ENCODE measurements at regions not wholly inside any gene's neighbourhood (a gene's known extent, or its start where the extent isn't known, plus 50 kb on each side); places are given as distances from the start of the nearest gene placed in this dataset.

DNA sequence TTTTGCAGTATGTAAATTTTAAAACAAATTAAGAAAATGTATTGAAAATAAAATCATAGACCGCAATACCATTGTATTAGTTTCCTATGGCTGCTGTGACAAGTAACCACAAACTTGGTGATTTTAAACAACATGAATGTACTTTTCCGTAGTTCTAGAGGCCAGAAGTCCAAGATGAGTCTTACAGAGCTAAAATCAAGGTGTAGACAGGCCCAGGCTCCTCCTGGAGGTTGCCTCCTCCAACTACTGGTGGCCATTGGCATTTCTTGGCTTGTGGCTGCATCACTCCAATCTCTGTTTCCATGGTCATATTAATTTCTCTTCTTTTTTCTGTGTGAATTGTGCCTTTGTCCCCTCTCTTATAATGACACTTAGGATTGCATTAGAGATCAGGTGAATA, 59.2 kb upstream of the ETAA1 start:
- H3K4me3 ChIP-seq, result no peak overlapping the region
- DNase-seq (ENCODE audit: low read depth in 1 of 2, low spot score in 1 of 2), result no peak
- H3K36me3 ChIP-seq, result no peaks in the 10 kb centered on the region
- H3K9me3 ChIP-seq (ENCODE audit: low read depth), result no peaks in the 10 kb centered on the region
- H3K4me1 ChIP-seq (ENCODE audit: low read depth), result peaks cover 15% of the 10 kb centered on the region
- H3K27ac ChIP-seq, result no peak overlapping the region
- TF ChIP-seq CTCF (IDR thresholded peaks at IDR 0.05; ENCODE audit: low read depth, low read length), result no peak
- peaks cover 33% of the 10 kb centered on the region for H3K27me3 ChIP-seq

DNA sequence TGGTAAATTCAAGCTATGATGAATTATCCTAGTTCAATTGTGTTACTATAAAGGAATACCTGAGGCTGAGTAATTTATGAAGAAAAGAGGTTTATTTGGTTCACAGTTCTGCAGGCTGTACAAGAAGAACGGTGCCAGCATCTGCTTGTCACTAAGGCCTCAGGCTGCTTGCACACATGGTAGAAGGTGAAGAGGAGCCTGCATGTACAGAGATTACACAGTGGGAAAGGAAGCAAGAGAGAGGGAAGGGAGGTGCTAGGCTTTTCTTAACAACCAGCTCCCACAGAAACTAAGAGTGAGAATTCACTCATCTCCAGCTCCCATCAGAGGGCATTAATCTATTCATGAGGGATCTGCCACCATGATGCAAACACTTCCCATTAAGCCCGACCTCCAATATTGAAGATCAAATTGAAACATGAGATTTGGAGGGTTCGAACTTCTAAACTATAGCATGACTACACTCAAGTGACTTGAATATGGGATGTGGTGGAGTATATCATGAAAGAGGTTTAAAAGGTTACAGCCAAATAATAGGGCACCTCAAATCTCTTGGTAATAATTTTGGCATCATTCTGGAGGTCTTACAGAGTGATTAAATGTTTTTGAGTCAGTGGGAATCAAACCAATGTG, 58.4 kb upstream of the ETAA1 start:
- Histone ChIP-seq H3K27ac (no peak overlapping the region), H3K4me3 (no peak overlapping the region), H3K9me3 (ENCODE audit: low read depth) (no peaks in the 10 kb centered on the region), H3K27me3 (peaks cover 31% of the 10 kb centered on the region), H3K36me3 (no peaks in the 10 kb centered on the region), H3K4me1 (ENCODE audit: low read depth) (peaks cover 15% of the 10 kb centered on the region)
- DNase-seq (ENCODE audit: low read depth in 1 of 2, low spot score in 1 of 2), result no peak
- TF ChIP-seq CTCF (IDR thresholded peaks at IDR 0.05; ENCODE audit: low read depth, low read length), result no peak

DNA sequence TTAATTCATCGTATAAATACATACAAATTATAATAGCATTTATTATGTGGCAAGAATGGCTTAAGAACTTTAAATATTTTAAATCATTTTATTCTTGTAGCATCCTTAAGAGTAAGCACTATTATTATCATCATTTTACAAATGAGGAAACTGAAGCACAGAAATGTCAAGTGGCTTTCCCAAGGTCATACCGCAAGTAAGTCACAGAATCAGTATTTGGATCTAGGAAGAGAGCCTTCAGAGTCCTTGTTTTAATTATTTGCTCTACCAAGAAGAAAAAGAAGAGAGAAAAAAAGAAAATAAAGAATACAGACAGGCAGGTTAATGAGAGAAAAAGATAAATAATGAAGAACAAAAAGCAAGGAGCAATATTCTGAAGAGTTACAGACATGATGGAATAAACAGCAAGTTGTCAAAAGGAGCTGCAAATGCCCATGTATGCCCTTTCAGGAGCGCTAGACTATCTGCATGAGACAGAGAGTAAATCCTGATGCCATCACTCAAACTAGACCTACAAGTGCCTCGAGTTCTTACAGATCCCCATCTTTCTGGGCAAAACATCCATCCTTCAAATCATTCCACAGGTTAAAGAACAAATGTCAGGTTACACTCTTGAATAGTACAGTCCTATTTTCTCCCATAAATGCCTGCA, 57.8 kb upstream of the ETAA1 start:
- no peaks in the 10 kb centered on the region for H3K36me3 ChIP-seq
- TF ChIP-seq CTCF (IDR thresholded peaks at IDR 0.05; ENCODE audit: low read depth, low read length), result no peak
- H3K9me3 ChIP-seq (ENCODE audit: low read depth), result no peaks in the 10 kb centered on the region
- no peak overlapping the region for H3K4me3 ChIP-seq
- DNase-seq (ENCODE audit: low read depth in 1 of 2, low spot score in 1 of 2), result no peak
- H3K4me1 ChIP-seq (ENCODE audit: low read depth), result peaks cover 15% of the 10 kb centered on the region
- H3K27me3 ChIP-seq, result peaks cover 30% of the 10 kb centered on the region
- no peak overlapping the region for H3K27ac ChIP-seq

DNA sequence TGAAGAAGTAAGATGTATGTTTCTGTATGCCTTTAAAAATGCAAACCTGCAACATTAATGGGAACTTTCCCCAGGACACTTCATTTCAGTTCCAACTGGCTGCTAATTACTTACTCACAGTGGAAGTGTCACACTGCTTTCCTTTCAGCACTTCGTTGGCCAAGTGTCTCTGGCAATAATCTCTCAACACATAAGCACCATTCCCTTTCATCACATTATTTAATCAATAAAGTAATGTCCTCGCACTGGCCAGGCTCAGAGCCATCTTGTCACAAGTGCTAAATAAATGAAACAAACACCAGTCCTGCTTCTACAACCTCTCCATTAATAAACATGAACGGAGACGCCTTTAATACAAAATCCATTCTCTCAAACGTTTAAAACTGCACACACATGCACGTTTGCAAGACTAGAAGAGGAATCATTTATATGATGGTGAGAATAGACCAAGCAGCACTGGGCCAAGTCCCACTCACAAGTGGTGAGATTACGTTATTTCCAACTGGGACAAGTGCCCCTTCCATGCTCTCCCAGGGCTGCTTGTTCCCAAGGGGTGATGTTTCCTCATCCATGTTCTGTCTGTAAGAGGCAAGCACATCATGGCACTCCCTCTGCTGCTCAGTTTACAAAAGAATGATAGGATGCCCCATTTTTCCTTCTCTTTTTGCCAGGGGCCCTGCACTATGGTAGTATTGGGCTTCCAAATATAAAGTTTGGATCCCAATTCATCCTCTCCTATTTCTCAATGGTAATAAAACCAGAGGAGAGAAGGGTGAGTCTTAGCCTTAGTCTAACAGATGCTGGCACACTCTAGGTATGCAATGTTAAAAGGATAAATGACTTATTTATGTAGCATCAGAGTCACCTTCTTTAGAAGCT, 56.8 kb upstream of the ETAA1 start:
- Histone ChIP-seq H3K9me3 (ENCODE audit: low read depth) (no peaks in the 10 kb centered on the region), H3K27ac (no peak overlapping the region), H3K4me3 (no peak overlapping the region), H3K4me1 (ENCODE audit: low read depth) (peaks cover 15% of the 10 kb centered on the region), H3K36me3 (no peaks in the 10 kb centered on the region), H3K27me3 (peaks cover 20% of the 10 kb centered on the region)
- no peak for TF ChIP-seq CTCF (IDR thresholded peaks at IDR 0.05; ENCODE audit: low read depth, low read length)
- DNase-seq (ENCODE audit: low read depth in 1 of 2, low spot score in 1 of 2), result peak in 1 of 2 donors; percentile 78

DNA sequence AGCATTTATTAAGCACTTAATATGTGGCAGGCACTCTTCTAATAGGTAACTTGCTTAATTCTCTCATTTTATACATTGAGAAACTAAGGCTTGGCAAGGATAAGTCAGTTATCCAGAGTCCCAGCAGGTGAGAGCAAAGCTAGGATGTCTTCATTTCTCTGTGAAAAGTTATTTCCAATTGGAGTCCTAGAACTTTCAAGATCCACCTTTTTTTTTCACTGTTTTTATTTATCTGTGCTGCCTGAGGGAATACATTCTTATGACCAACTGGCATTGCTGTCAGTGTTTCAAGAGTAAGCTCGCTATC, 56.2 kb upstream of the ETAA1 start:
- no peak overlapping the region for H3K4me3 ChIP-seq
- no peaks in the 10 kb centered on the region for H3K9me3 ChIP-seq (ENCODE audit: low read depth)
- DNase-seq (ENCODE audit: low read depth in 1 of 2, low spot score in 1 of 2), result no peak
- no peaks in the 10 kb centered on the region for H3K36me3 ChIP-seq
- peaks cover 20% of the 10 kb centered on the region for H3K27me3 ChIP-seq
- H3K27ac ChIP-seq, result no peak overlapping the region
- H3K4me1 ChIP-seq (ENCODE audit: low read depth), result peaks cover 15% of the 10 kb centered on the region
- no peak for TF ChIP-seq CTCF (IDR thresholded peaks at IDR 0.05; ENCODE audit: low read depth, low read length)

Data from cardiac muscle cell (in vitro differentiated cells and primary cell).